Tibial artery (tissue), 4 donors: ENCODE measurements at regions not wholly inside any gene's neighbourhood (a gene's known extent, or its start where the extent isn't known, plus 50 kb on each side); places are given as distances from the start of the nearest gene placed in this dataset.

Experiments used
- DNase-seq, 2 donors: peaks; one replicate each; pipeline ENCODE4 v3.0.0-alpha.2; 2019
- H3K27ac ChIP-seq, 2 donors: fragments of 200-600 bp; sonication (generic) in 1 of 2; 1 replicate in 1 of 2; 2 replicates in 1 of 2; pipeline ENCODE4 v1.5.1; 2018 to 2019; ENCODE audit warnings: mild to moderate bottlenecking in 1 of 2
- H3K27me3 ChIP-seq, 2 donors: fragments of 200-600 bp; sonication (generic) in 1 of 2; one replicate each; pipeline versions ENCODE4 v1.5.1 to v1.6.0; 2016 to 2019
- H3K36me3 ChIP-seq, 3 donors: fragments of 200-600 bp; sonication (generic) in 2 of 3; one replicate each; pipeline ENCODE4 v1.5.1; 2016 to 2019; ENCODE audit warnings: mild to moderate bottlenecking in 2 of 3
- H3K4me1 ChIP-seq, 4 donors: fragments of 200-600 bp; sonication (generic) in 2 of 4; 1 replicate in 3 of 4; 2 replicates in 1 of 4; pipeline ENCODE4 v1.5.1; 2016 to 2019
- H3K4me3 ChIP-seq, 2 donors: fragments of 200-600 bp; sonication (generic) in 1 of 2; 1 replicate in 1 of 2; 2 replicates in 1 of 2; pipeline ENCODE4 v1.5.1; 2018 to 2019; ENCODE audit warnings: mild to moderate bottlenecking in 2 of 2
- H3K9me3 ChIP-seq, 3 donors: fragments of 200-600 bp; sonication (generic) in 1 of 3; one replicate each; pipeline ENCODE4 v1.5.1; 2016 to 2019
- CTCF ChIP-seq, 2 experiments: fragments of 200-600 bp in 1 of 2; fragments of 450-650 bp in 1 of 2; IDR thresholded peaks; one replicate each; pipeline ENCODE4 v1.5.1; 2017 to 2019; ENCODE audit warnings: antibody characterized with exemption in 2 of 2, mild to moderate bottlenecking in 1 of 2, moderate library complexity in 1 of 2
- intact Hi-C: fragments of 100-400 bp; cut with DNase I; formaldehyde crosslinking; loops from one replicate; pipeline ENCODE4 v1.15.0; 2023; ENCODE audit warnings: low total_unique reads

DNA sequence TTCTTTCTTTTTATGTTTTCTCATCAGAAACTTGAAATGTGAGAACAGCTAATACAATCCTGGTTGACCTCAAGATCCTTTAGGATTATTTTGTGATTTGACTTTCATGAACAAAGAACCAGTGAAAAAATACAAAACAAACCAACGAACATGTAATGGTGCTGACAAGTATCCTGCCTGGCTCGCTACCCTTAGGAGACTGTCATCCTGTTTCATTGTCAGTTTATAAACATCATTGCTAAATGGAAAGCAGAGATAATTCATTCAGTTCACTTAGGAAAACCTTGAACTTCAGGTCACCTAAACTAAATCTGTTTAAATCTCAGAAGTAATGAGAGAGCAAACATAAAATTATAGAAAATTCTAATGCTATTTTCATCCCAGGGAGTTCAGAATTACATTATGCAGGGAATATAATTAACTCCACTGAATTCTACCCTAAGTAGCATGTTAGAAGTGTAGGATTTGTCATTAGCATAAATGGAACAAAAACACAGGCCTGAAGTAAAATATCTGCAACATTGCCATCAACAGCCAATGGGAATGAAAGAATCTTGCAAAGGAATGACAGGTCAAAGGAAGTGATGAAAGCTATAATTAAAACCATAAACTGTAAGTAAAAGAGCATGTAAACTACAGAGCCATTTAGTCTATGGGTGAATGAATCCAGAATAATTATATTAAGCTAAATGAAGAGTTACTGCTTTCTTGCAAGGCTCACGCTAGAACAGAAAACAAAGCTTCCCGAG is 401.2 kb upstream of the MANEA start:
- no peak for DNase-seq
- intact Hi-C loops = no loop called here

GRCh38 chr6:95185874-95186273 is 391.5 kb upstream of the MANEA start:
- no peak for DNase-seq
- no peak overlapping the region for H3K4me3 ChIP-seq
- TF ChIP-seq CTCF (IDR thresholded peaks at IDR 0.05) = no peak
- no peaks in the 10 kb centered on the region for H3K4me1 ChIP-seq
- intact Hi-C loops = no loop called here
- H3K9me3 ChIP-seq = no peaks in the 10 kb centered on the region
- no peak overlapping the region for H3K27ac ChIP-seq
- no peaks in the 10 kb centered on the region for H3K36me3 ChIP-seq
- no peaks in the 10 kb centered on the region for H3K27me3 ChIP-seq

More for the DNA sequence above, 401.2 kb upstream of the MANEA start:
- Histone ChIP-seq H3K9me3 (no peaks in the 10 kb centered on the region), H3K4me3 (no peak overlapping the region), H3K4me1 (no peaks in the 10 kb centered on the region), H3K27ac (no peak overlapping the region), H3K36me3 (no peaks in the 10 kb centered on the region), H3K27me3 (no peaks in the 10 kb centered on the region)
- TF ChIP-seq CTCF (IDR thresholded peaks at IDR 0.05) = no peak

DNA sequence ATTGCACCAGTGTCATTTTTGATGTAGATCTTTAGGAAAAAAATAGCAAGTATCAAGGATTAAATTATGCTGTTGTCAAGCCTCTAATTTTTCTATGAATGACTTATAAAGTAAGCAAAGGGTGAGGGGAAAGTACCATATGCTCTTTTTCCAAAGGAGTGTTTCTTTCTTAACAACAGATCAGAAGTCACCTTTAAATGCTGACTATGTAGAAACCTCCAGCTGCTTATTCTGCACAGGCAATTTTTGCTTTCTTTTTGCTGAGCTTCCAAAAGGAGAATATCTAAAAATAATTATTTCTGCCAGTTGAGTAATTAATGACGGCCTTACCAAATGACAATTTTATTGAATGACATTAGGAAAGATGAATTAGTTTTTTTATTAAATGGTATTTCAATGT is 390.6 kb upstream of the MANEA start:
- DNase-seq = no peak
- Histone ChIP-seq H3K4me3 (no peak overlapping the region), H3K27ac (no peak overlapping the region), H3K4me1 (no peaks in the 10 kb centered on the region), H3K36me3 (no peaks in the 10 kb centered on the region), H3K27me3 (no peaks in the 10 kb centered on the region), H3K9me3 (no peaks in the 10 kb centered on the region)
- TF ChIP-seq CTCF (IDR thresholded peaks at IDR 0.05) = no peak
- intact Hi-C loops = no loop called here

DNA sequence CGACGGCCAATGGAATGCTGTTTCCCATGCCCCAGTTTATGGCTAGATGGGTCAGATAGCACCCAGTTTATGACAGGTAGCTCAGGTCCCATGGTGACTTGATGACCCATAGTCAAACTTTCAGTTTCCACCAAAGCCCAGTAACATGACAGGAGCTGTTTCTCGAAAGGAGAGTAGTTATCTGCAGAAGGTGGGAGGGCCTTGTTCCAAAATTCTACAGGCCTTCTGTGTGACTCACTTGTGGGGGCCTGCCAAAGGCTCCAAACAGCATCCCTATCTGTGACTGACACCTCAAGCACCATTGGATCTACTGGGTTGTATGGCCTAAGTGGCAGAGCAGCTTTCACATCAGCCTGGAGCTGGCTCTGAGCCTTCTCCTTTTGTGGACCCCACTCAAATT is 379.7 kb upstream of the MANEA start:
- no peak overlapping the region for H3K4me3 ChIP-seq
- H3K4me1 ChIP-seq = no peaks in the 10 kb centered on the region
- intact Hi-C loops = no loop called here
- H3K27ac ChIP-seq = no peak overlapping the region
- H3K27me3 ChIP-seq = no peaks in the 10 kb centered on the region
- no peaks in the 10 kb centered on the region for H3K9me3 ChIP-seq
- no peak for DNase-seq
- no peaks in the 10 kb centered on the region for H3K36me3 ChIP-seq
- no peak for TF ChIP-seq CTCF (IDR thresholded peaks at IDR 0.05)

- Histone ChIP-seq H3K4me1 (no peaks in the 10 kb centered on the region), H3K9me3 (no peaks in the 10 kb centered on the region), H3K27me3 (no peaks in the 10 kb centered on the region), H3K27ac (no peak overlapping the region), H3K4me3 (no peak overlapping the region), H3K36me3 (no peaks in the 10 kb centered on the region)
- no peak for DNase-seq
- intact Hi-C loops = no loop called here
- peak in 1 of 2 experiments; percentile 28 for TF ChIP-seq CTCF (IDR thresholded peaks at IDR 0.05)
These were observed 374.1 kb upstream of the MANEA start for GRCh38 chr6:95203153-95203754.
